ENCODE measurements at regions not wholly inside any gene's neighbourhood (a gene's known extent, or its start where the extent isn't known, plus 50 kb on each side); places are given as distances from the start of the nearest gene placed in this dataset.

DNA sequence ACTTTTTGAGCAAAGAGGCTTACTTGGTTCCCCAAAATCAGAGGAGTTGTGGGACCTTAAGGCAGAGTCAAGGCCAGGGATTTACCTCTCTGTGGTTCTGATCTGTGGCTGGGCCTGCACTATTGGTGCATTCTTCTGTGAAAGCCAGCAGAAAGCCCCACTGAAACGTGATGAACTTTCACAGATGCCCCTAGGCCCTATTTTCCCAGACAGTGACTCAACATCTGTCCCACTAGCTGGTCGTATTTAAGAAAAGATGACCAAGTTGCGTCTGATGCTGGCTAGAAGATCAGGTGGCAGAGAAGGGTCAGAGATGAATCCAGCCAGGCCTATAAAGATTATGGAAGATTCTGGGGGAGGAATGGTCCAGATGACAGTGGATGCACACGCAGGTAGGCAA is 153.1 kb downstream of the ACTL7B start:
- TF ChIP-seq, protein P1, sequence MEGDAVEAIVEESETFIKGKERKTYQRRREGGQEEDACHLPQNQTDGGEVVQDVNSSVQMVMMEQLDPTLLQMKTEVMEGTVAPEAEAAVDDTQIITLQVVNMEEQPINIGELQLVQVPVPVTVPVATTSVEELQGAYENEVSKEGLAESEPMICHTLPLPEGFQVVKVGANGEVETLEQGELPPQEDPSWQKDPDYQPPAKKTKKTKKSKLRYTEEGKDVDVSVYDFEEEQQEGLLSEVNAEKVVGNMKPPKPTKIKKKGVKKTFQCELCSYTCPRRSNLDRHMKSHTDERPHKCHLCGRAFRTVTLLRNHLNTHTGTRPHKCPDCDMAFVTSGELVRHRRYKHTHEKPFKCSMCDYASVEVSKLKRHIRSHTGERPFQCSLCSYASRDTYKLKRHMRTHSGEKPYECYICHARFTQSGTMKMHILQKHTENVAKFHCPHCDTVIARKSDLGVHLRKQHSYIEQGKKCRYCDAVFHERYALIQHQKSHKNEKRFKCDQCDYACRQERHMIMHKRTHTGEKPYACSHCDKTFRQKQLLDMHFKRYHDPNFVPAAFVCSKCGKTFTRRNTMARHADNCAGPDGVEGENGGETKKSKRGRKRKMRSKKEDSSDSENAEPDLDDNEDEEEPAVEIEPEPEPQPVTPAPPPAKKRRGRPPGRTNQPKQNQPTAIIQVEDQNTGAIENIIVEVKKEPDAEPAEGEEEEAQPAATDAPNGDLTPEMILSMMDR (conservative IDR thresholded peaks at IDR 0.05; ENCODE audit: low read depth, low read length) = no peak
- TF ChIP-seq, protein P2, sequence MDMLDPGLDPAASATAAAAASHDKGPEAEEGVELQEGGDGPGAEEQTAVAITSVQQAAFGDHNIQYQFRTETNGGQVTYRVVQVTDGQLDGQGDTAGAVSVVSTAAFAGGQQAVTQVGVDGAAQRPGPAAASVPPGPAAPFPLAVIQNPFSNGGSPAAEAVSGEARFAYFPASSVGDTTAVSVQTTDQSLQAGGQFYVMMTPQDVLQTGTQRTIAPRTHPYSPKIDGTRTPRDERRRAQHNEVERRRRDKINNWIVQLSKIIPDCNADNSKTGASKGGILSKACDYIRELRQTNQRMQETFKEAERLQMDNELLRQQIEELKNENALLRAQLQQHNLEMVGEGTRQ (IDR thresholded peaks at IDR 0.05; ENCODE audit: low read depth, low read length) = no peak
- TF ChIP-seq RFX5 (IDR thresholded peaks at IDR 0.05; ENCODE audit: low read depth, low read length) (no peak), RCOR1 (IDR thresholded peaks at IDR 0.05; ENCODE audit: insufficient replicate concordance, low read length) (no peak), RAD21 (IDR thresholded peaks at IDR 0.05; ENCODE audit: low read length) (no peak), POLR2A (IDR thresholded peaks at IDR 0.05; ENCODE audit: low read depth, low read length) (no peak), CEBPB (IDR thresholded peaks at IDR 0.05; ENCODE audit: low read depth, low read length) (no peak), SMC3 (IDR thresholded peaks at IDR 0.05; ENCODE audit: low read depth, low read length) (no peak)
